ENCODE measurements at regions not wholly inside any gene's neighbourhood (a gene's known extent, or its start where the extent isn't known, plus 50 kb on each side); places are given as distances from the start of the nearest gene placed in this dataset.
A peak's percentile ranks its signal among the peaks of the same experiment; 100 is the strongest.

DNA sequence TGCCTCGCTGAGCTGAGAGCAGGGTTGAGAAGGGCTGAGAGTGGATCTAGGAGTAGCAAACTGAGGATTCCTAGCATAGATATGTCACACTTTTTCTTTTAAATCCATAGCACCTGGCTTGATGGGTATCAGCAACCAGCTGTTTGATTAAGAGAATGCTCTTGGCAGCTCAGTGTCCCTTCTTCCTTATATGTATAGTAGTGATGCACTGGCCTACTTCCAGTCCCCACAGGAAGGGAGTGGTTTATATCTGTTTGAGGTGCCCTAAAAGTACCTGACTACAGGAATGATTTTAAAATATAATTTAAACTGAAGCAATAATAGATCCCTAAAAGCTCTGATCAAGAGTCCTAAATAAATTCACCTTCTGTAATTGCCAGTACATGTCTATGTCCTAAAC is 546.8 kb upstream of the ZNF608 start:
- no peak for DNase-seq

DNA sequence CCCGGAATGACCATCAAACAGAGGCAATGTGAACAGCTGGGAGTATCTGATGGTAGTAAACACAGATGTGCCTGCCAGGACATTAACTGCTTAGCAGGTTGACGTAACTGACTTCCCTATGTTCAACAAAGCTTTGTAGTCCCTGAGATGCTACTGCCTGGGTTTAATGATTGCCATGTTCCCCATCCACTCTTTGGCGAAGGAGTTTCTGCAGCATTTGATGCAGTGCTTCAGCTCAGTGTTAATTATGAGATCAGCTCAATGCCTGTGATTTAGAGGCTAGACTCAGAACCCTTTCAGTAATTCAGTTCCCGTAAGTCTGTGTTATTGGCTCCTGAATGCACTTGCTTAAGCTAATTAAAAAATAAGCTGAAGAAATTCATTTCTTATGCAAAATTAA is 547.3 kb upstream of the ZNF608 start:
- peak; percentile 61 for DNase-seq

DNA sequence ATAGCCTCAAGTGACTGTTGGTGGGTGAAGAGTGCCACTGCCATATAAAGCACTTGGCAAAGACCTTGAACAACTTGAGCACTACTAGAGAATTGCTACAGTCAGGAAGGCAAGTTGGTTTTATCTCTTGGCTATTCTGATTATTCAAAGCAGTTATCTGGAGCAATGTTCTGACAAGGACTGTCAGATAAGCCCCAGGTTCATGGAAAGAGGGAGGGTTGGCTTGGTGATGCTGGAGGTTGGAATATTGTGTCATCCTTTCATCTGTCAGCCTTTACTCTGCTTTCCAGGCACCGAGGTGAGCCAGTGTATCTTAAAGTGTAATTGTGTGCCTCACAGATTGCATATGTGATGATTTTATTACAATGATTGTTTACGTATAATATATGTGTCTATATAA is 548.4 kb upstream of the ZNF608 start:
- no peak for DNase-seq

DNA sequence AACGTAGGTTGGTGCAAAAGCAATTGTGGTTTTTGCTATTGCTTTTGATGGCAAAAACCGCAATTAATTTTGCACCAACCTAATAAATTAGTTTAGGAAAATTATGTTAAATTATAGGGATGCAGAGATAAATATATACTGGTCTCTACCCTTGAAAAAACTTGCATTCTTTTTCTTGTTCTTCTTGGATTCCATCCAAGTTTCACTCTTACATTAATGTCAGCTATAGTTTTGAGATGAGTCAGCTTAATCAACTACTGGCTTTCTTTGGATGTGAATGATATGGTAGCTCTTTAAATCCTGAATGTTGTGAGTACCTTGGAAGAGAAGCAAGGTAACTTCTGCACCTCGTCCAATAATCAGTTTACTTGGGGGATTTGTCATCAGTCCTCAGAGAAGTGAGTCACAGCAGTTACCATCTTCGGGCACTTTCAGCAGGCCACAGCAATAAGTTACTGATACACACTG is 549.0 kb upstream of the ZNF608 start:
- no peak for DNase-seq

DNA sequence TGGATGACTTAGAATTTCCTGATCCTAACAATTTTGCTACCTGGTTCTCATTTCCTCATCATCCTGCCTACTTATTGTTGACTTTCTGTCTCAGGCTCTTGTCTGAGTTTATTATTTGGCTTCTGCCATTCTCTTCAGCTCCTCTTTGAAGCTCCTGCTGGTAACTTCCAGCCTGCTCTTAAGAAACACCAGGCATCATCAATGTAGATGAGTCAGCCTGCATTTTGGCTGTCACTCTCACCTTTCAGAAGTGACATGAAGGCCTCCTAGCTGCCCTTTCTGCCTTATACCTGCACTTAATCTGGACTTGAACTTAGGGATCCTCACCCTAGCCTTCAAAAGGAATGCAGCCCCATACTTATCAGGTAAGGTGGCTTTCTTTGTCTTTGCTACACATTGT is 551.8 kb upstream of the ZNF608 start:
- no peak for DNase-seq

DNA sequence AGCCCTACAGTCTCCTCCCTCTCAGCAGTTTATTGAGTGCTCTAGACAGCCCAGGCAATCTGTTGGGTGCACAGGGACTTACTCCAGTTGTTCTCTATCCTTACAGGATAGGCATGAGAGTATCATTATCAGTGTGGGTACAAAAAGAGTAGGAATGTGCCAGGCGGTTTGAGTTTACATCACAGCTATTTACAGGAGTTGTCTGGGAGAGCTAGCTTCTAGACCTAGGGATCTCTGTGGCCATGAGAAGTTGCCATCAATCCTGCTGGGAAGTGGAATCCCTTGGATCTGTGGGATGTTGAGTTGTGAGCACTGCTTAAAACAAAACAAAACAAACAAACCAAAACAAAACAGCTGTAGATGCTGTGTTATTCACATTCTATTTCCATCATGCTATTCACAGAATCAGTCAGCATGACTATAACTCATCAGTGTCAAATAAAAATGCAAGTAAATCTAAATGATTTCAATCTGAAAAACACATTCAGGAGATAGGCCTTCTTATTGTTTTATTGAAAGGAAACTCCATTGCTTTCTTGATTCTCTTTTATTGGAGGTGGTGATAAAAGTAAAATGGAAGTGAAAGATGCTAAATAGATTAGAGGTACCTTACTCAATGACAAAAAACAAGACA is 552.4 kb upstream of the ZNF608 start:
- no peak for DNase-seq

DNA sequence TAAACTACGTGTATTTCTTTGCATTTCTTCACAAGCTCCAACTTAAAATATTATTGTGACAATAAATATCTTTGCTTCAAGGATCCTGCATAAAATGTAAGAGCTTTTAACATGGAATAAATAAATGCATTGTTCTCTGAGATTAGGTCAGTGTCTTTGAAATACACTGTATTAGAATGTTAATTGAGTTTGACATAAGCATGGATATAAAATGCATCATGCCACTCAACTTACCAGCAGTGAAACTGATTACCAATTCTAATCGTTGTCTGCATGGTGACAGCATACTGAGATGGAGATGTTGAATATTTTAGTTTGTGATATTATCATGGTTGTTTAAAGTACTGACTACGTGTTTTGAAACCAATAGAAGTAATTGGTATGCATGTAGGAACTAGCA is 555.3 kb upstream of the ZNF608 start:
- DNase-seq: no peak

DNA sequence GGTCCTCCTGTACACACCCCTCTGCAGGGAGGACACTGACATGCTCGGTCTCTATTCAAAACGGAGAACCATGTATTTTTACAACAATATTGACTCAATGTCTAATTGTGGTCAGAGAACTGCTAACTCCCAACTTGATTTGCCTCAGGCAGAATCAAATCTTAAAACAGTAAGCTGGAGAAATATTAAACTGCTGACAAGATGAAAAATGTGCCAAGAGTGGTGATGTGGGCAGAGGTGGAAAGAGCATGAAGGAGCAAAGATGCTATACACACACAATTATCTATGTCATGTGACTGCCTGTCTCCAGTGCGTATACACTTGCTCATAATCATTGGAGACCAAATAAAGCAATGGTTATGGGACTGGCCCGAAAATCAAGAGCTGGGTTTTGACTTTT is 556.1 kb upstream of the ZNF608 start:
- no peak for DNase-seq

DNA sequence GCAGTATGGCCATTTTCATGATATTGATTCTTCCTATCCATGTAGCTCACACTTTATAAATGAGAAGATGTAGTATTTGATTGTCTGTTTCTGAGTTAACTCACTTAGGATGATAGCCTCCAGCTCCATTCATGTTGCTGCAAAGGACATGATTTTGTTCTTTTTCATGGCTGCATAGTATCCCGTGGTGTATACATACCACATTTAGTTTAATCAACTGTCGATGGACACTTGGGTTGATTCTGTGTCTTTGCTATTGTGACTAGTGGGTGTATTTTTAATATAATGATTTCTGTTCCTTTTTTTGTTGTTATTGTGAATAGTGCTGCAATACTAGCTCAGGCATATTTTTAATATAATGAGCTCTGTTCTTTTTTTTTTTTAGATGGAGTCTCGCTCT is 560.3 kb upstream of the ZNF608 start:
- DNase-seq: no peak

DNA sequence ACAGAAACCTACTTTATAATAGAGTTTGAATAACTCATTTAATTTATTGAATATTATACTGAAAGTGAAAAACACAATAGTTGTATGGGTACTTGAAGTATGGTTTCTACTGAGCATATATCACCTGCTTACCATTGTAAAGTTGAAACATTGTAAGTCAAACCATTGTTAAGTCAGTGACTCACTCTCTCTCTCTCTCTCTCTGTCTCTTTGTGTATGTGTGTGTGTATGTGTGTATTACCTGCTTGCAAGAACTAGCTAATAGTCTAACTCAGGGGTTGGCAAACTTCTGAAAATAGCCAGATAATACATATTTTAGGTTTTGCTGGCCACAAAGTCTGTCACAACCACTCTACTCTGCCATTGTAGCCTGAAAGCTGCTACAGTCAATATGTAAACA is 564.3 kb upstream of the ZNF608 start:
- DNase-seq: no peak

DNA sequence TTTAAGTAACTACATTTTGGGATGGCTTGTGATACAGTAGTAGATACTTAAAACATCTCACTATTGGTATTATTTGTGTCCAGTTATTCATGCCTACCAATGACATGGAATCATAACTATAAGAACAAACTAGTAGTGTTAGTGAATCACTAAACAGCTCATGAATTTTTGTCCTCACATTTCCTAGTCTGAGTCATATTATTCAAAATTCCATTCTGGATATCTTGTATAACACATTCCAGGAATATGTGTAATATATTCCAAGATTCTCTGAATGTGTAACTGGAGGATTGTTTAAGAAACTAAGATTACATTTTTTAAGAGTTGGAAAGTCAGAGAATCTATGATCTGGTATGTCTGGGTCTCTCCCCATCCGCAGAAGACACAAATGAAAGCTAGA is 565.3 kb upstream of the ZNF608 start:
- no peak for DNase-seq

DNA sequence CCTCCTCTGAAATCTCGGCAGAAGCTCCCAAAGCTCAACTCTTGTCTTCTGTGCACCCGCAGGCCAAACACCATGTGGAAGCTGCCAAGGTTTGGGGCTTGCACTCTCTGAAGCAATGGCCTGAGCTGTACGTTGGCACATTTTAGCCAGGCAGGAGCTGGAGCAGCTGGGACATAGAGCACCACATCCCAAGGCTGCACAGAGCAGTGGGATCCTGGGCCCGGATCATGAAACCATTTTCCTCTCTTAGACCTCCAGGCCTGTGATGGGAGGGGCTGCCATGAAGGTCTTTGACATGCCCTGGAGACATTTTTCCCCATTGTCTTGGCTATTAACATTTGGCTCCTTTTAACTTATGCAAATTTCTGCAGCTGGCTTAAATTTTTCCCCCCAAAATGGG is 567.1 kb upstream of the ZNF608 start:
- no peak for DNase-seq

DNA sequence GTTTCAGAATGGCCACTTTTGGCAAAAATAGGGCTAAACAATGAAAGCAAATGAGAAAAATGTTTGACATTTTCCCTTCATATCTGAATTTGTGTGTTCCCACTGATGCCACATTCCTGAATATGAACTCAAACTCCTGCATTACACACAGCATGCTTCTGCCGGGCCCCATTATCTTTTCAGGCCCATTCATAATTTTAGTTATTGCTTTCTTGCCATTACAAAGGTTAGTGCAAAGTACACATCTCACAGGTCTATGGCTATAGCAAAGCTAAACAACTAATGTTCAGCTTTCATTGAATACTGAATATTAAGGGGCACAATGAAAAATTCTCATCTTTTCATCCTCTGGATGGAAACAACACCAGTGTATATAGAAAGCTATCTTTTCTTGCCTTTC is 568.9 kb upstream of the ZNF608 start:
- no peak for DNase-seq

DNA sequence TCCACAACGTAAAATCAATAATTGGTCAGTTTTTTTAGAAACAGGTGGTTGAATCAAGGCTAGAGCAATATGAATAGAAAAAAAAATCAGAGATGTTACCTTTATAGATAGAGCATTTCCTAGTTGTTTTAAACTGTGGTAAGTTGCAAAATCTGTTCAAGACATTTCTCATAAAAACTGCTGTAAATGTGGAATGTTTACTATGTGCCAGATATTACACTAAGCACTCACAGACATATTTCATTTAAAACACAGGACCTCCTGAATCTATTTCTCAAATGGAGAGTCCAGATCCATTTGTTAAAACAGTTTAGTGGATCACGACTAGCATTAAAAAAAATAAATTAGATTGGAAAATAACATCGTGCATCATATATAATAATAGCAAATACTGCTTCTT is 570.0 kb upstream of the ZNF608 start:
- no peak for DNase-seq

DNA sequence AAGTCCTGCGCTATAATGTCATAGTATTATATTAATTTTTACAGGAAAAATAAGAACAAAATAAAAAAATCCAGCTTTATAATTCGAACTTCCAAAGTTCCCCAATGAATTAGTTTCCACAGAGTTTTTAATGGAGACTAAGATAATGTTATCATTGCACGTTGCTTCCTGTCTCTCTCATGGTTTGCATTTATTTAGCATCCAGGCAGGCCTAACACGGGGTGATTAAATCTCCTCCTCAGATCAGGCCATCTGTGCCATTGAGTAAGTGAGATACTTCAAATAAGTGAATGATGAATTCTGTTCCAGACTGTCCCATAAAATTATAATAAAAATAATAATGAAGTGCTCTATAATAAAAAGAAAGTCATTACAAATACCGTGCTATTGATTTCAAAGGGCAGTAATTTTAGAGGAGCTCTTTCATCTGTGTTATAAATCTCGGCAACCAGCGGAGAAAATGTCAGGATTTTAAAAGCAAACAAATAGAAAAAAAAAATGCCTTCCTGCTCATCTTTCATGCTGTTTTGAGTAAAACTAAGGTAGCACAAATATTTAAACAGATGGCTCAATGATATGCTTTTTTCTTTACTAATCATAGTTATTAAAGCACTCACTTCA is 570.6 kb upstream of the ZNF608 start:
- no peak for DNase-seq

DNA sequence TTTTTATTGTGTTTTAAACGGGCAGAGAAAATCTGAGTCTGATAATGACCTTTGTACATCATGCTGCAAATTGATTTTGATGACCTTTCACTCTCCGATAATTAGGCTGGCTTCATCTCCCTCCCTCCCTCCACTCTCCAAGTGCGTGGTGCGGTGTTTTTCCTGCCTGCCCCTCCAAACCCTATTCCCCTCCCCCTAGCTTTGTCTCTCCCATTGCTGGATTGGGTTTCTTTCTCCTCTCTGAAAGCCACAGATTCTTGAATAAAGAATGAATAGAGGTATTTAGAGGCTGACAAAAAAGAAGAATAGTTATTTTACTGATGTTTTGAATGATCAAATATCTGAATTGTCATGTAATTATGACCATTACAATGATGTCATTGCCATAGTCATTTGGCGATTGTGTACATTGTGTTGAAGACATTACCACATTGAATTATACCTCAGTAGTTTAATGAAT is 571.1 kb upstream of the ZNF608 start:
- no peak for DNase-seq

DNA sequence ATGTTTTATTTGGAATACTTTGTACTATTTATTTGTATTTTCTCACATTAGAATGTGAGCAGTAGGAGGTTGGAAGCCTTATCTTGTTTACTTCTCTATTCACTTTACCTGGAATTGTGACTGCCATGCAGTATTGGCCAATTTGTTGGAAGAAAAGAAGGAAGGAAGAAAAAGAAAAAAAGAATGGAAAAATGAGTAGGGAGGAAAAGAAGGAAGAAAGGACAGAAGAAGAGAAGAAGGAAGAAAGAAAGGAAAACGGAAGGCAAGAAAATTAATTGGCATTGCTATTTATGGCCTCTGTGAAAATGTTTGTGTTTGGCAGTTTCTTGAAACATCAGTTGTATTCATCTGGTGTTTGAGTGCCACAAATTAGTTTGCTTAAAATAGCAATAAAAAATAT is 575.2 kb upstream of the ZNF608 start:
- no peak for DNase-seq

DNA sequence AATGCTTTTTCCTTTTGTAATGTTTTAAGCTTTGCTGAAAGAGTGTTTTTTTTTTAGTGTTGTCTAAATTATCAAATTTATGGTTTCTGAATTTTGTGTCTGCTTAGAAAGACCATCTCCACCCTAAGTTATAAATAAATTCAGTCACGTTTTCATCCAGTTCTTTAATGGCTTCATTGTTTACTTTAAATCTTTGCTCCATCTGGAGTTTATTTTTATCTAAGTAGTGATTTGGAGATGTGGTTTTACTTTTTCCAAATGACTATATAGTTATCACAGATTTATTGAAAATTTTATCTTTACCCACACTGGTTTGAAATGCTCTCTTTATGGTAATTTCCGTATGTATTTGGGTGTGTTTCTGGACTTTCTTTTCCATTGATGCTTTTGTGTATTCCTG is 577.2 kb upstream of the ZNF608 start:
- DNase-seq: no peak

DNA sequence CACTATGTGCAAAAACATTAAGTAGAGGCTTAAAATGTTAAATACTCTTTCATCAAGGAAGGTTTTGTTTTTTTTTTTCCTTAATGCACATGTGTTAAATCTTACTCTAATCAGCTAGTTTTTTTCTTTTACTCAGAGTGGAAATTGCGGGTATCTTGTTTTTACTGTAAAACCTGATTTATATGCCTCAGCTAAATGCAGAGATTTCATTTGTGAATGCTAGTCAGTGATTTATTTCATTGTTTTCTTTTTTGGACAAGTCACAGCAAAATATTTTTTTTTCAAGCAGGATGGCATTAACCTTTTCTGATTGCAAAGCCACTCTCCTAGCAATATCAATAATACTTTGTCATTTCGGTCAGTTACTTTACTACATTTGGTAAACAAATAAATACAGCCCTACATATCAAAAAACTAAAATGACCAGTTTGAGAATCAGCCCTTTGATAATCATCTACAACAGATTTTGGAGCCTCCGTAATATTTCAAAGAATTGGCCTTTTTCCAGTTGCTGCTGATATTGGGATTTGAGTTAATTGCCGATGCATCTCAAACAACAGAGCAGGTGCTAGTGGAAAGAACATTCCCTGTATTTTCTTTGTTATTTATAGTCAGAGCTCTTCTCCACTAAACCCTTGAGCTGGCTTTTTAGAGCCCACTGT is 579.2 kb upstream of the ZNF608 start:
- DNase-seq: no peak

DNA sequence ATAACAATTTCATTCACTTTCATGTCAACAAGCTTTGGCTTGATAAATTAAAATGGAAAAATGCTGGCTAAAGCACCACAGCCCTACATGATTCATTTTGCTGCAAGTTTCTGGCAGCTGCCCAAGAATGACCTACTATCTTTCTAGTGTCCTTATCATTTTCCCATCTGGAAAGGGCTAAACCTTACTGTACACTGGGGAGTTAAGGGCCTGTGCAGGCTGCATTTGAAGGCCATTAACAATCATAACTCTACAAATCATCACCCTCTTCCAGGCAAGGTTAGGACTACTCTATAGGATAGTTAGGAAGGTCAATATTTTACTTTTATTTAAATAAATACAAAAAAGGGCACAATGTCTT is 579.7 kb upstream of the ZNF608 start:
- peak; percentile 65 for DNase-seq

DNA sequence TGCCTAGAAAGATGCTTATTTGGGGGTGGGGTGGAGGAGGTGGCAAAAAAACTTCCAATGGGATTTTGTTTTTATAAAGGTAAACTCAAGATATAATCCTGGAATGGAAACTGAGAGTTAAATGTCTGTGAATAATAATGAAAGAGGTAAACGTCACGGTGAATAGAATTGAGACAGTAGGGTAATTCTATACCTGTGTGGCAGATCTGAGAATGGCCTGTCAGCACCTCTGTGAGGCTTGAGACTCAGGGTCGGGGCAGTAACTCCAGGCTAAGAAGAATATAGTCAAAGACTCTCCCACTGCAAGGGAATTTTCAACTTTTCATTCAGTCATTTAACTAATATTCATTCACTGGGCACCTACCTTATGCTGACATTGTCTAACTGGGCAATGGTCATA is 581.2 kb upstream of the ZNF608 start:
- no peak for DNase-seq

DNA sequence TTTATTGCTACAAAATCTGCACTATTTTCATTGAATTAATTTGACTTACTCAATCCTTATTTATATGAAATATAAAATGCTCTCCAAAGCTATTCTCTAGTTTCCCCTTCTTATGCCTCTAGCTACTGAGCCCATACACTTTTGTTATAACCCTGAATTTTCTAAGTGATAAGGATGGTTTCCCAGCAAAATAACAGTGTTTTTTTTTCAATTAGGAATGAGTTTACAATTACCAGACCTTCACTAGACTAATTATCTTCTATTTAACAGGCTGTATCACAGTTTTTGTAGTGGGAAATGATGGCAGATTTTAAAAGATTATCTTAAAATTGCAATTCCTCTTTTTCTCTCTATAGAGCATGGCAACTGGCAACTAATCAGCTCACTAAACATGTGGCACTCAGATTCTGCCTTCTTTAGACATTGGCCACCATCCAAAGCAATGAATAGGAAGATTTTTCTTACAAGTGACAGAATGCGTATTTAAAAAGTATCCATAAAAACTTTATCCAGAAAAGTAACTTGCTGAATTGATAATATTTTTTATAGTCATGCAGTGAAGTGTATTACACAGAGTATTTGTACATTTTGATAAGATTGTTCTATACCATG is 585.7 kb upstream of the ZNF608 start:
- peak; percentile 8 for DNase-seq

DNA sequence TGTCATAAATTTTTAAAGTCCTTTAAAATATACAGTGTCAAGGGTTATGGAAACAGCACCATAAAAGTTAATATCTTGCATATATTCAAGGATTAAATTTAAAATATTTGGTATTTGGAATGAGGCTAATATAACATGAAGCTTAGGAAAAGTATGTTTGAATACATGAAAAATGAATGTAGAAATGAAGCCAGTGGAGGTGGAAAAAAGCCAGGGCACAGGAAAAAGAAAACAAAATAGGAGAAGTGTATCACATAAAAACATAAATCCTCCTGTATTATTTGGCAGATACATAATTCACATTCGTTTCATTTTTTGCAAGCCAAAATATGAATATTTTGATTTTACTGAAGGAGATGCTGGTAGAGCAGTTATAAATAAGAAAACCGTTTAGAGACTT is 587.0 kb upstream of the ZNF608 start:
- no peak for DNase-seq

DNA sequence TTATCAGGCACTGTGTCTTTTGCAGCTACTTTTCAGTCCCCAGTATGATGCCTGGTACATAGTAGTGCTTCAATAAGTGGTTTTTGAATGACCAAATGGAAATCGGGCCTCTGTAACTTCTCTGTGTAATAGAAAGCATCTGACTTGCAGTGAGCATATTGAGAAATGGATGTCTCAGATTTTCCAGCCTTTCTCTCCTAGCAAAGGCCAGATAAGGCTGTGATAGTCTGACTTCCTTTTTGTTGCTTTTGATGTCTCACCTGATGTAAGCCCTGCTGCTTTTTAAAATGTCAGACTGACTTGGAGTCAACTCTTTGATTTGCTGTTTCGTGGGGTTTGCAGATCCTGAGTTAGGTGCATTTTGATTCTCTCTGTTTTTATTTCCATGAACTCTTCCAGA is 590.0 kb upstream of the ZNF608 start:
- DNase-seq: no peak

Data from tongue (tissue), 1 donor.